LHCN-M2 (cell line): ENCODE measurements at regions not wholly inside any gene's neighbourhood (a gene's known extent, or its start where the extent isn't known, plus 50 kb on each side); places are given as distances from the start of the nearest gene placed in this dataset.

Source experiments
- DNase-seq: peaks from one replicate; pipeline ENCODE4 v3.0.0-alpha.2; 2012; ENCODE audit warnings: low read depth

DNA sequence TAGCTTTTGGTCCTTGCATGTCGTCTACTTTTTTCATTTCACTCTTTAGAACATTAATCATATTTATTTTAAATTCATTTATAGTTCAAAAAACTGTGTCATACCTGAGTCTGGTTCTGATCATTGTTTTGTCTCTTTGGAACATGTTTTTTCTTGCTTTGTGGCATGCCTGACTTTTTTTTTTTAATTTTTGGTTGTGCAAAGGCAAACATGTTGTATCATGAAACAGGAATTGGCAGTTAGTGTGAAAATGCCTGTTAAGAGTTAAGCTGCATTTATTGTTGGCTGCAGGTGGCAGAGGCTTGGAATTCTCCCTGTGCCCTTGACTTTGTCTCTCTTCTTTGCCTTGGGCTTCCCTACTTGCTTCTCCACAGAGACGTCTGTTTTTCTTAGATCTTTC lies 525.0 kb upstream of the ADARB2 start:
- DNase-seq: no peak

DNA sequence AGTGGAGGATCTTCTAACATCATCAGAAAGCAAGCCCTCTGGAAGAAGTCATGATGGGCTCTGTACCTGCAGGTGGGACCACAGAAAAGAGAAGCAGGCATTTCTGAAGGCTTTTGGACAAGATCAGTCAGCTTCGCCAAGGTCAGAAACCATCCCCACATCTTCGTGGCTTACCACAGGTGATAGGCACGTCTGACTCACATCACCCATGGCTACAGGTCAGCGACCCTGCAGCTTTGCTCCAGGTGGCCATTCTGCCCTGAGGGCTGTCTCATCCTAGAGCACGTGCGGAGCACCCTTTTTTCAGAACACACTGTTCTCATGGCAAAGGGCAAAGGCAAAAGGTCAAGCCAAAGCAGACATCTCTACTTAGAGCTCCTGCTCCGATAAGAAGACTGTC lies 518.9 kb upstream of the ADARB2 start:
- no peak for DNase-seq

DNA sequence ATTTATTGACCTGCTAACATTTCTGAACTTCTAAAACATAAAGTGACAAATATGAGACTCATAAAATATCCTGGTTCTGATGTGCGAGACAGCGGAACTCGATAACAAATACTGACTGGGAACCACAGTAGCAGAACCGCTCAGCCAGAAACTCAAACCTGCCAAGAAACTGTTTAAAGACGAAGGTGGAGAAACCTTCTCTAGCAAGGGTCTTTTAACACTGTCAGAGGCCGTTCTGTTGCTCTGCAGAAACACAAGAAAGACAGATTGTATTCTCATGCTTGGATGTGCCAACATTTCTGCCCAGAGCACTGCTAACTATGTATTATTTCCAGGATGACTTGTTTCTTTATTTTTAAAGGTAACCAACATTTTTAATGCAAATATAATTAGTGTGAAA lies 514.8 kb upstream of the ADARB2 start:
- DNase-seq: no peak

DNA sequence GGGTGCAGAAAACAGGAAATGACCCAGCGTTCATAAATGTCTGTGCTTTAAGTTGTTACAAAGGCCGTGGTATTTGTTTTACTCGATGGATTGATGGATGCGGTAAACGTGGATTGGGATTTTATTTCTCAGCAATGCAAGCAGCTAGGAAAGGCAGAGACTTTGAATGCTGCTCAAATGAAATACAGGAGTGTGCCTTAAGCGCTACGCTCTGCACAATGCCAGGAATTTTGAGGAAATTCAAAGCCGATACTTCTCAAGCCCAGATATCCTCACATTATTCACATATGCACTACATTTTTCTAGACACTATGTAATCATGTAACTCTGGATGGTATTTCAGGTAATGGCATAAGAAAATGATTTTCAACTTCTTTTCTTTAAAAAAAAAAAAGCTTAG lies 514.3 kb upstream of the ADARB2 start:
- DNase-seq: no peak

DNA sequence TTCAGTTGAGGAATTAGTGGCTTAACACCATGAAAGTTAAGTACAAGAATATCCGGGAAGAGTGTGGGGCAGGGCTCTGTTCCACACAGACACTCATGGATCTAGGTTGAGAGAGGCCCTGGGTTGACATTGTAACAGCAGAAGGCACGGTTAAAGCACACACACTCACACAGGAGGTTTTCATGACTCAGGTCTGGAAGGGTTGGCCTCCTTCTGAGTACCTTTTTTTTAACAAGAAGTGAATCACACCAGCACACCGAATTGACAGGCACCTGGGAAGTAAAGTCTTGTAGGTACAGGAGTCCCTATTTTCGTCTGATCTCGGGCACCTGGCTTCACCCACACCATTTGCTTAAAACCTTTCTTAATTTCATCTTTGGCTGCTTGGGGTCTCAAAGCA lies 509.4 kb upstream of the ADARB2 start:
- no peak for DNase-seq

DNA sequence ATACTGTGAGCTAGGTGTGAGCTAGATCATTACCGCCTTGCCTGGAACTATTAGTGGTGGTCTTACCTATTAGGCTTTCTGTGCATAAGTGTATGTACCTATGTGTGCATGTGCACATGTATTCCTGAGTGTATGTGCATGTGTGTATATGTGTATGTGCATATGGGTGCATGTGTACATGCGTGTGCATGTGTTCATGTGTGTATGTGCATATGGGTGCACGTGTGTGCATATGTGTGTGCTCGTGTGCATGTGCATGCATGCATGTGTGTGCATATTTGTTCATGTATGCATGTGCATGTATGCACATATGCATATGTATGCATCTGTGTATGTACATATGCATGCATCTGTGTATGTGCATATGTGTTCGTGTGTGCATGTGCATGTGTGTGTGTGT lies 508.3 kb upstream of the ADARB2 start:
- DNase-seq: no peak

DNA sequence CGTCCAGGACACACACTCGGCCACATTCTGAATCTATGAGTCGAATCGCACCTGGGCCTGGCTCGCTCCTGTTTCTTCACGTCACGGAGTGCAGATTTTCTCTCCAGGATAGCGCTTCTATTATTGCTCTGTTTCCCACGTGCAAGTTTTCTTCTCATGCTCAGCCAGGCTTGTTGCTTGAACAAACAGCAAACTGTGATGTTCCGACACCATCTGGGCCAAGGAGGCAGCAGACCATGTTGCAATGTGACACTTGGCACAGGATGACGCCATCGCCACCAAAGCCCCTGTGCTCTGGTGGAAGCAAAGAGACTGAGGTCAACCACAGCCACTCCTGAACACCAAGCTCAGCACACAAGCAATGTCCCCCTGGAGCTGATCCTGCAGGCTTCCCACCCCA lies 507.1 kb upstream of the ADARB2 start:
- DNase-seq: no peak

DNA sequence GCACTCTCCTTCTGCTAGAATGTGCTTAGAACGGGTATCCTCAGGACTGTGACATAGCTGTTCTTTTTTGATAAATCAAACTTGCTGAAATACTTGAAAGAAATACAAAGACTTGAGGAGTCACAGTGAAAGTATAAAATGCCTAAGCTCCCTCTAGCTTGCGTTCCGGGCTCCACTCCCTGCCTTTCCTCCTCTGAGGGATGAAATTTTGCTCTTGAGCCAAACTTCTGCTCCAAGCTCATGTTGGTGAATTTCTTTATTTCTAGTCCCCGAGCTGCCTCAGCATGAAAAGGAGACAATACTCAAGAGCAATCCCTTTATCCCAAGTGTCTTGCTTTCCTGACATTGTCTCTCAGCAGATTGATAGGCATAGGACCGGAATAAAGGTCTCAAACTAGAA lies 499.6 kb upstream of the ADARB2 start:
- DNase-seq: no peak

DNA sequence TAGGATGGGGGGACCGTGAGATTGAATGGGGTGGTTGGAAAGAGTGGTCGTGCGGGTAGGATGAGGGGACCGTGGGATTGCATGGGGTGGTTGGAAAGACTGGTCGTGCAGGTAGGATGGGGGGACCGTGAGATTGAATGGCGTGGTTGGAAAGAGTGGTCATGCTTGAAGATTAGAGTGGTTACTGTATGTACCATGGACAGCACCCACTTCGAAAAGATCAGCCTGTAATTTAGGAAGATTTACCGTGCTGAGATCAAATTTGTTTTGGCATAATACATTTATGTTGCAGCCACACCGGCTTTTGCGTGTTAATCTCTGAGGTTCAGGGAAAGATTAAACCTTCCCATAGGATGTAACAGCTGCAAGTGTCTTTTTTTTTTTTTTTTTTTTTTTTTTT lies 495.2 kb upstream of the ADARB2 start:
- no peak for DNase-seq

DNA sequence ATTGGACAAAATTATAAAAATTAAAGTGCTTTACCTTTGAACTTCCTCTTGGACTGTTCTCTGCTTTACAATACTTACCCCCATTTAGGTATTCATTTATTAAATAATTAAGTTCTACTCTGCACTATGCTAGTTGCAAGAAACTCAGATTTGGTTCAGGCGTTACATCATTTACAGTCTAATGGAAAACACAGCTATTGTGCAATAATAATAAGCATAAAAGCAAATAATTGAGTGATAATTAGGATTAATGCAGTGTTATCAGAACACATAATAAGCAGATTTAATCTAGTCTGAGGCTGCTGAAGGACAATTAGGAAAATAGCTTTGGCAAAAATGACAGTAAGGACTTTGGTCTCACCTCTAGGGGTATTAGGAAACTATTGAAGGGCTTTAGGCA lies 493.2 kb upstream of the ADARB2 start:
- DNase-seq: no peak

DNA sequence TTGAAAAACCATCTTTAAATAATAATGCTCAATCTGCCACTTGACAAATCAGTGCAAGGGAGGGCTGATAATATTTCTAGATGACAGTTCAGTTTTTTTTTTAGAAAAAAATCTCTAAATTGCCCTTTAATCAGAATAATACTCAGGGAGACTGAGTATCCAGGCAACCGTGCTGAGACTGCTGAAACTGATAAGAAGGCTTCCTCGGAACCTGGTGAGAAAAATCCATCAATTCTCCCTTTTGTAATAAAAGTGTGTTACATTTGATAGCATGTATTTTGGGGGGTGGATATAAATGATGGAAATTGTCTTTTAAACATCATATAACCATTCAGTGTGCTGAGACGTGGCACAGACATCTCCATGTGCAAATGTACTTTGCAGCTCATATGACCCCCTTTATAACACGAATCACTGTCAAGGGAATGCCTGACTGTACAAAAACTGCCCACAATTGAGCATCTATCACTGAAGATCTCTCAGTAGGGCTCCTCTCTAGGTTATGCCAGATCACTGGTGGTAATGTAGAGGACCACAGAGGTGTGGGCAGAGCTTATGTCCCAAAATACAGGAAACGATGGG lies 491.1 kb upstream of the ADARB2 start:
- no peak for DNase-seq

DNA sequence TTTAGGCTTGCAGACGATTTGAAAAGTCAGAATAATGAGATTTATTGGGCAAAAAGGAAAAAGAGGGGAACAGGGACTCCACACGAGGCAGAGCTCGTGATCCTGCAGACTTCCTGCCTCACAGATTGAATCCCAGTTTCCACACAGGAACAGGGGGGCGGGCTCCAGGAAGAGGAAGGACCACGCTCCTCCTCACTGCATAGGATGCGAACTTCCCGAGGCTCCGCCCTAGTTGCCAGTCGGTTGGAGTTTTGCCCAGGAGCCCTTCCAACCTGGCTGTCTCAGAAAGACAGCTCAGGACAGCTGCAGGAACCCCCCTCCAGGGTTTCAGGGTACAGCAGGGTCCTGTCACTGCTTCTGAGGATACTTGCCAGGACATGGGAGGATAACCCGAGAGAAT lies 488.3 kb upstream of the ADARB2 start:
- no peak for DNase-seq

DNA sequence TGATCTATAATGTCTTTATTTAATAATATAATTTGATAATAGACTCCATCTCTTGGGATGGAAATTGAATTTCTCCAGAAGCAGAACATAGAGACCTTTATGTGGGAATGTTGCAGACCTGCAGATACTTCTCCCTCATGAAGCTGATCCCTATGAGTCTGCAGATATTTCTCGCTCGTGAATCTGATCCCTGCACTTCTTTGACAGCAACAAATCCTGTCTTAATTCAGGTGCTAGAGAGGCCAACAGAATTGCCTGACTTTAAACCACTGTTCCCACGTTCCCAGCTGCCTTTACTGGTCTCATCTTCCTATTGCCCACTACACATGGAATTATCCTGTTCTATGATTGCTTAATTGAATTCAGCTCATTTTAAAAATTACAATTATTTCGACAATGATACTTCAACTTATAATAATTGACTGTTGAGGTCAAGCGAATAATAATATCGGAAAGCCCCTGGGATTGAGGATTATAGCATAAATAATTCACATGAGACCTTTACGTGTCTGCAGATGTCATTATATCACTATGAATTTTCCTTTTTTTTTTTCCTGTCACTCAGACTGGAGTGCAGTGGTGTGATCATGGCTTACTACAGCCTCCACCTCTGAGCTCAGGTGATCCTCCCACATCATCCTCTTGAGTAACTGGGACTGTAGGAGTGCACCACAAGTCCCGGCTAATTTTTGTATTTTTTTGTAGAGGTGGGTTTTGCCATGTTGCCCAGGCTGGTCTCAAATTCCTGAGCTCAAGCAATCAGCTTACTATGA lies 486.4 kb upstream of the ADARB2 start:
- no peak for DNase-seq

DNA sequence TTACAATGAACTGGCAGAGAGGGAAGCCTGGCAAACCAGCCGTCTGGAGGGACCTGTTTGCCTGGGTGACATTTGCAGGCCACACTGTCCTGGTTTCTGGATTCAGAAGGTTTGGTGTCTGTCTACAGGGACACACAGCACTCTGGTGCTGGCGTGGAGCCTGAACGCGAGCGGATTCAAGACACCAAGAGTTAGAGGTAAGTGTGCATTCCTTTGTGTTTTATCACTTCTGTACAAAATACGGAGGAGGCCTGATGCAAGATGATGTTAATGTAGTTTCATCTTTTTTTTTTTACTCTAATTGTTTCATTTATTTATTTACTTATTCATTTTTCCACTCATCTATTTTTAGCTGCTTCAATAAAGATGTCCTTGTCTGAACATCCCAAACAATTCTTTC lies 485.3 kb upstream of the ADARB2 start:
- no peak for DNase-seq

DNA sequence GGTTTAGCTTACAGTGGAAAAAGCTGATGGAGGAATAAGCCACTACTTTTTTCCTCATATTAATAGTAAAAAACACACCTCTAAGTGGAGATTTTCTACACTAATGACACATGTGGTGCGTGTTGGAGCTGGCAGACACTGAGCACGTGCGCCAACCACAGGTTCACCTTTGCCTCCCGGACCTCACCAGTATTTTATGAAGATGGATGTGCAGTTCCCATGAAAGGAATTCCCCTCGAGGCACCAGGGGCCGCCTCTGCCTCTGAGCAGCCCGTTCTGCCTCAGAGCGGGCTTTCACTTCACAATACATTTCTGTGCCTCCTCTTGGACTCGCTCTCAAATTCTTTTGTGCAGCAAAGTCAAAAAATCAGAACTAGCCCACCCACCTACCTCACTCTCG lies 477.5 kb upstream of the ADARB2 start:
- no peak for DNase-seq

DNA sequence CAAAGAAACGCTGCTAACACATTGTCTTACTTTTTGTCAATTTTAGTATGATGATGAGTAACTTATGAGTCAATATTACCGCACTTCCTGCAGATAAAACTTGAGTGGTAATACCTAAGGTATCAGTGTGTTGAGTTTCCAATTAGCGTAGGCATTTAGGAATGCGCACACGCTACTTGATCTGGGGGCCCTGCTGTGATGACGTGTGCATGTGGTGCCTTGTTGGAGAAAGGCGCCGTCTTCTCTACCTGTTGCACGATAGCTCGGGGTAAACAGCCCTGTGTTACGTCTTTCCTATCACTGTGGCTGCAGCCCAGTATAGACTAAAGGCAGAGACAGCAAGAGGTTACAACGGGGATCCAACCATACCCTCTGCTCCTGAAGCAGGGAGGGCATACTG lies 476.8 kb upstream of the ADARB2 start:
- no peak for DNase-seq

DNA sequence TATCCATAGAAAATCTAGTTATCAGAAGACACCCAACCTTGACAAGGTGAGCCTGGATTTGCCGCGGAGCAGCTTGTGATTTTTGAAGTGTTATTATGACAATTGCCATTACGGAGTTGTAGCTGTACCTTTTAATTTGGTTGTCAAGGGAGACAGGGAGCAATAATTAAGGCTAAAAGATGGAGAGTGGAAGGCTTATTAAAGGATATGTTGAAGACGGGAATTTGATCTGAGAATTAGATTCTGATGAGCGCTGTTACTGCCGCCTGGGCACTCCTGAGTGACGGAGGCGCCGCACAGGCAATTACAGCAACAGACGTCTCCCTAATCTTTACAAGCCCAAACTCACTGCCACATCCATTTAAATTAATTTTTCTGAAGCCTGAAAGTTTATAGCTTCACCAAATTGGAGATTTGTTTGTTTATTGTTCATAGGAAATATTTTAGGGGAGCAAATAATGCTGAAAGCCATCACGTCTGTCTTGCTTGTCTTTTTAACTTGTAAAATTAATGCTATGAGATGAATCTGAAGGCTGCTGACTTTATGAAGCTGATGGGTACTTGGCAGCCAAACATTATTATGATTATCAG lies 475.0 kb upstream of the ADARB2 start:
- DNase-seq: no peak

DNA sequence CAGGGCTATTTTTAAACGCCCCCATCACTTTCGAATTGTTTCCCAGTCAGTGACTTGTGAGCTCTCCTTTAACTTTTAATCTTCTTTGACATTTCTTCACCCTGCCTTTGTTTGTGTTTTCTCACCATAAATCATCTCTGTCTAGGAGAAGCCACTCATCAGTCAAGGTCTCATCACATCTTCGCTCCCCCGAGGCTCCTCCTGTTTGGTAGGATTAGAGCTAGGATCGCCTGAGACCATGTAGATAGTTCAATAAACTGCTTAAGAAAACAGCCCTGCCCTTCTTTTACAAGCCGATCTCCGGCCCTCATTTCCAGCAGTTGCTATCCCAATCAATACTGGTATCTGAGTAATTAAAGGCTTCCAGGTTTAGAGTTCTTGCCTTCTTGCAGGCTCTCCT lies 472.8 kb upstream of the ADARB2 start:
- no peak for DNase-seq

DNA sequence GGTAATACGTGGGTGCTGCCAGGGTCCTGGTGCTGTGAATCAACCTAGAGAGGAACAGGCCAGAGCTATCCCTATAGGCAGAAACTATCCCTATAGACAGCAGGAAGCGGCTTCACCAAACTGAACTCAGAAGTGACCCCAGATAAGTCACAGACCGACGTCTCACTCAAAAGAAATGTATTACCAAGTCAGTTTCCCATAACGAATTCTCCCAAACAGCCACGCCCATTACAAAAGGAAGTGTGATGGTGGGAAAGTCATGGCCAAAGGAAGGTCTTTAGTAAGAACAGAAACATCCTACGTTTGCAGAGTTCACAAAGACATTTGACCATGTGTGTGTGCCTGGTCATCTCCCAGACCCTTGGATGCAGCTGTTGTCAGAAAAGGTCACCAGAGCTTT lies 470.8 kb upstream of the ADARB2 start:
- no peak for DNase-seq

DNA sequence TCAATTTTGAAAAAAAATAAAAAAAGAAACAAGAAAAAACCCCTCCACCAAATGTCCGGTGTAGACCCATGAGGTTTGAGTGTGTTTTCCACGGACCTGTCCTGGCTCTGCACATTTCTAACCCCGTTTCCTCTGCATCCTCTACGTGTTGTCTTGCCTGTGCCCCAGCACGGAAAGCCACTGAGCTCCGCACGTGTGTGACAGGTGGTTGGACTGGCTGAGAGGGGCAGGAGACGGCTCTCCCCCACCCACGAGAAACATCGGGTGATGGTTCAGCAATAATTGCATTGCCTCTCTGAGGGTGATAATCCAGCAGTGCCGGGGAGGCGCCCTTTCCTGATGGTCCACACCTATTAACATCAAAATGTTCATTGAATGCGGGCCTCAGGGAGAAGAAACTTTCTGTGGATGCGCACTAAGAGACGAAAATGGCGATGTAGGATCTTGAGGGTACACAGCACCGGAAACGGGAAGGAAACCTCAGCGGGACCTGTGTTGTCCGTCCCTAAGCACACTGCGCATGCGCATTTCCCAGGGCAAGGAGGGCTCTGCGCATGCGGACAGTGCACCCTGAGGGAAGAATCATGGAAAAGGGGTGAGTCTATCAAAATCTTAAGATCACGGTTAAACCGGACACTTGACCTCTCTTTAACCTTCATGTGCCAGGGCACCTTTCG lies 470.1 kb upstream of the ADARB2 start:
- DNase-seq: no peak

DNA sequence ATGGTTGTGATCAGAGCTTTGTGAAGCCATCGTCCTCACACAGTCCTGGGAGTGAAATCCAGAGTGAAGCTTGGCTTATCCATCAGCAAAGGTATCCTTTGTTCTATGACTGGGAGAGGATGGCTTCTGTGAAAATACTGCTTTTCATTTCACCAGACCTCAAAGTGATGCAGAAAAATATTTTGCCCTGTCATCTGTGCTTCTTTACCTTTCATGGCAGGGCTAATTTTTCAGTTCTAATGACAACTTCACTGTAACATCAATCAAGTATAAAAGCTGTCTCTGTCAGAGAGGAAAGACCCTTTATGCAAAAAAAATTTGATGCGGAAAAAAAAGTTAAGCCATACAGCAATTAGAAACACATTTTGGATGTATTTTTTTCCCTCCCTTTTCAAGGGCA lies 468.1 kb upstream of the ADARB2 start:
- no peak for DNase-seq

DNA sequence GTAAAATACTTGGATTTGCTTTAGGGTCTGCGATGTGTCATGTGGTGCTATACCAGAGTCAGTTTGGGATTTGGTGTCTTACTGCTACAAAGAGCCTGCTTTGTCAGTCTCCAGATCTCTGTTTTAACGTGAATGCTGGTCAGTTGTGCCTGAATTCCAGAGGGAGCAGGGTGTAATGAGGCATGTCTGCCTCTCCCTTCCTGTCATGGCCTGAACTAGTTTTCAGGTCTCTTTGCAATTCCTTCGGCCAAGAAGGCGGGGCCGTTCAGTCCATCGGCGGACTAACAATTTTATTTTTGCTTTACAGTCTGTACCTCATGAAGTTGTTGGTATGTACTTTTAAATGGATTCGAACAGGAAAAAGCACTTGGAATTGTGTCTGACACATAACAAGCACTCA lies 465.1 kb upstream of the ADARB2 start:
- no peak for DNase-seq

DNA sequence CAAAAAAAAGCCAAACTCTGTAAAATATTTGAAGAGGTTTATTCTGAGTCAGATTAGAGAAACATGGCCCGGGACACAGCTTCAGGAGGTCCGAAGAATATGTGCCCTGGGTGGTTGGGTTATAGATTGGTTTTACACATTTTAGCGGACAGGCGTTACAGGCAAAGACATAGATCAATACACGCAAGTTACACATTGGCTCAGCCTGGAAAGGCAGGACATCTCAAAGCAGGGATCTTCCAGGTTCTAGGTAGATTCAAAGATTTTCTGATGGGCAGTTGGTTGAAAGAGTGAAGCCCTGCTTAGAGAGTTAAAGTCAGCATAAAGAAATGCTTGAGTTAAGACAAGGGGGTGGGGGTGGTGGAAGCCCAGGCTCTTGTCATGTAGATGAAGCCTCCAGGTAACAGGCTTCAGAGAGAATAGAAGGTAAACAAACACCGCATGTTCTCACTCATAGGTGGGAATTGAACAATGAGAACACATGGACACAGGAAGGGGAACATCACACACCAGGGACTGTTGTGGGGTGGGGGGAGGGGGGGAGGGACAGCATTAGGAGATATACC lies 464.3 kb upstream of the ADARB2 start:
- DNase-seq: no peak
